OCI-LY3 (cell line): ENCODE measurements at regions not wholly inside any gene's neighbourhood (a gene's known extent, or its start where the extent isn't known, plus 50 kb on each side); places are given as distances from the start of the nearest gene placed in this dataset.

Experiments
- CTCF ChIP-seq: fragments of 200-600, 300-600 bp; sonication (generic); IDR thresholded peaks from 2 replicates; pipeline ENCODE4 v1.5.1; 2014; ENCODE audit warnings: antibody characterized with exemption, low read length, low read depth
- EZH2phosphoT487 ChIP-seq: fragments of 200-600 bp; shearing (Covaris generic); IDR thresholded peaks from 2 replicates; pipeline ENCODE4 v1.6.1; 2018; ENCODE audit warnings: antibody characterized with exemption, mixed run types, low read depth

DNA sequence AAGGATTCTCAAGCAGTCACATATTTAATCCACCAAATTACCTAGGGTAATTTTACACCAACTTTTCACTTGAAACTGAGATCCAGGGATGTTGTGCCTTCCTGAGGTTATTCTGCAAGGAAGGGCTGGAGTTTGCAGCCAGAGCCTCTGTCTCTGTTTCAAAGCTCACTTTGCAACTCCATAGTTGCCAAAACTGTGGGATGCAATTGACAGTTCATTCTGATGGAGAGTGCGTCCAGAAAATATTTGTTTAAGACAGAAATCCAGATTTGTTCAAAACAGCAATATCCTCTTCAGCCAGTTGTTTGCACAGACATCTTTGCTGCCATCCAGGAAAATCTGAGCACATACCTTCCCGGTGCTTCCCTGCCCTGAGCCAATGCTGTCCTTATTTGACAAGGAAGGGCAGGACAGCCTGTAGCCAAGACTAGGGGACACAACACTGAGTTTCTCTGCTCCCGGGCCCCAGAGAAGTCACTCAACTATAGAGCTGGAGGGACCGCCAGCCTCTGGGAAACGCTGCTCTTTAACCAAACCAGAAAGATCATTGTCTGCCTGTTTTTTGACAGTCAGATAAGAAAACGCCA, 297.4 kb downstream of the HIVEP2 start:
- TF ChIP-seq CTCF (no peak), EZH2phosphoT487 (no peak)
